K562 (cell line): ENCODE measurements at regions not wholly inside any gene's neighbourhood (a gene's known extent, or its start where the extent isn't known, plus 50 kb on each side); places are given as distances from the start of the nearest gene placed in this dataset.
A peak's percentile ranks its signal among the peaks of the same experiment; 100 is the strongest.

Experiments used
- ARID1B ChIP-seq: fragments of 450-650 bp; IDR thresholded peaks from 2 replicates; pipeline ENCODE4 v1.6.1; 2016; ENCODE audit warnings: antibody characterized with exemption, mild to moderate bottlenecking, inconsistent platforms
- ASH1L ChIP-seq: fragments of 450-650 bp; IDR thresholded peaks from 2 replicates; pipeline ENCODE4 v1.6.1; 2018; ENCODE audit warnings: borderline replicate concordance, mild to moderate bottlenecking, low read depth; ENCODE audit not compliant: partially characterized antibody
- DPF2 ChIP-seq: fragments of 450-650 bp; IDR thresholded peaks from 2 replicates; pipeline ENCODE4 v1.6.1; 2016
- FOXJ2 ChIP-seq: fragments of 200-800 bp; sonication (Bioruptor generic); IDR thresholded peaks from 2 replicates; pipeline ENCODE4 v1.6.1; 2016; ENCODE audit warnings: missing genetic modification characterization, missing compliant biosample characterization
- HDAC2 ChIP-seq: fragments of 450-650 bp; IDR thresholded peaks from 2 replicates; pipeline ENCODE4 v1.6.1; 2016; ENCODE audit warnings: mild to moderate bottlenecking
- HIVEP1 ChIP-seq: fragments of 250-450 bp; sonication (Bioruptor Pico); IDR thresholded peaks from 2 replicates; pipeline ENCODE4 v1.4.0; 2020; ENCODE audit warnings: mild to moderate bottlenecking
- KLF16 ChIP-seq: IDR thresholded peaks from 2 replicates; pipeline ENCODE4 v1.6.1; 2016; ENCODE audit warnings: antibody characterized with exemption
- MBD2 ChIP-seq: sonication (generic); IDR thresholded peaks from 2 replicates; pipeline ENCODE4 v1.6.1; 2016; ENCODE audit warnings: low read depth, borderline replicate concordance
- MCM3 ChIP-seq: fragments of 450-650 bp; IDR thresholded peaks from 2 replicates; pipeline ENCODE4 v1.6.1; 2016
- MTA2 ChIP-seq: fragments of 450-650 bp; IDR thresholded peaks from 2 replicates; pipeline ENCODE4 v1.6.1; 2016; ENCODE audit warnings: low read depth
- NCOA1 ChIP-seq: fragments of 450-650 bp; IDR thresholded peaks from 2 replicates; pipeline ENCODE4 v1.6.1; 2016; ENCODE audit warnings: low read depth
- NCOR1 ChIP-seq: fragments of 450-650 bp; IDR thresholded peaks from 2 replicates; pipeline ENCODE4 v1.6.1; 2016; ENCODE audit warnings: mild to moderate bottlenecking, moderate library complexity
- PHB2 ChIP-seq: fragments of 450-650 bp; IDR thresholded peaks from 2 replicates; pipeline ENCODE4 v1.6.1; 2017; ENCODE audit warnings: low read depth
- PTRF ChIP-seq: fragments of 450-650 bp; IDR thresholded peaks from 2 replicates; pipeline ENCODE4 v1.6.1; 2016; ENCODE audit warnings: mild to moderate bottlenecking, missing genetic modification characterization, missing compliant biosample characterization
- PYGO2 ChIP-seq: fragments of 450-650 bp; IDR thresholded peaks from 2 replicates; pipeline ENCODE4 v1.6.1; 2016; ENCODE audit warnings: mild to moderate bottlenecking, missing genetic modification characterization, moderate library complexity, missing compliant biosample characterization
- SMARCA4 ChIP-seq: fragments of 450-650 bp; IDR thresholded peaks from 2 replicates; pipeline ENCODE4 v1.6.1; 2016
- SMARCC2 ChIP-seq: fragments of 450-650 bp; IDR thresholded peaks from 2 replicates; pipeline ENCODE4 v1.6.1; 2017; ENCODE audit warnings: antibody characterized with exemption, moderate library complexity, mild to moderate bottlenecking, low read depth
- SOX6 ChIP-seq: fragments of 450-650 bp; IDR thresholded peaks from 2 replicates; pipeline ENCODE4 v1.6.1; 2014; ENCODE audit warnings: mild to moderate bottlenecking
- TCF3 ChIP-seq: sonication (generic); formaldehyde crosslinking; IDR thresholded peaks from 2 replicates; pipeline ENCODE4 v1.4.0; 2020; ENCODE audit warnings: mild to moderate bottlenecking, missing genetic modification reagents
- TEAD4 ChIP-seq, 2 experiments: sonication (generic) in 1 of 2; formaldehyde crosslinking in 1 of 2; IDR thresholded peaks; 2 replicates each; pipeline versions ENCODE4 v1.6.1 to v1.8.0; 2012 to 2022; ENCODE audit warnings: borderline replicate concordance in 1 of 2, inconsistent platforms in 1 of 2, low read length in 1 of 2, mild to moderate bottlenecking in 1 of 2, missing genetic modification reagents in 1 of 2
- TRIM24 ChIP-seq, 2 experiments: fragments of 450-650 bp; IDR thresholded peaks; 2 replicates each; pipeline ENCODE4 v1.6.1; 2016
- ZBED1 ChIP-seq: IDR thresholded peaks from 2 replicates; pipeline ENCODE4 v1.6.1; 2014
- ZNF274 ChIP-seq: IDR thresholded peaks from 2 replicates; pipeline ENCODE4 v1.6.1; 2011; ENCODE audit warnings: low read depth, mild to moderate bottlenecking, low read length, moderate library complexity, borderline replicate concordance
- TF ChIP-seq, protein P1 (sequence below), 2 experiments: fragments of 250-450 bp in 1 of 2; fragments of 450-650 bp in 1 of 2; sonication (Bioruptor Pico) in 1 of 2; IDR thresholded peaks; 2 replicates each; pipeline versions ENCODE4 v1.6.1 to v1.8.0; 2016 to 2021; ENCODE audit warnings: mild to moderate bottlenecking in 2 of 2, moderate library complexity in 2 of 2, missing compliant biosample characterization in 1 of 2, missing genetic modification characterization in 1 of 2
- TF ChIP-seq, protein P2 (sequence below), 3 experiments: IDR thresholded peaks in 2 of 3; conservative IDR thresholded peaks in 1 of 3; 2 replicates each; pipeline ENCODE4 v1.5.1; 2011 to 2012; ENCODE audit warnings: low read length in 3 of 3, mild to moderate bottlenecking in 3 of 3, control low read depth in 2 of 3, improper control_type of control experiment in 1 of 3, inconsistent platforms in 1 of 3, low read depth in 1 of 3, mixed read lengths in 1 of 3, moderate library complexity in 1 of 3; ENCODE audit not compliant: insufficient read depth in 2 of 3
- TF ChIP-seq, protein P3 (sequence below): fragments of 200-800 bp; sonication (Bioruptor generic); IDR thresholded peaks from 2 replicates; pipeline ENCODE4 v1.6.1; 2017; ENCODE audit warnings: missing genetic modification characterization, missing compliant biosample characterization

DNA sequence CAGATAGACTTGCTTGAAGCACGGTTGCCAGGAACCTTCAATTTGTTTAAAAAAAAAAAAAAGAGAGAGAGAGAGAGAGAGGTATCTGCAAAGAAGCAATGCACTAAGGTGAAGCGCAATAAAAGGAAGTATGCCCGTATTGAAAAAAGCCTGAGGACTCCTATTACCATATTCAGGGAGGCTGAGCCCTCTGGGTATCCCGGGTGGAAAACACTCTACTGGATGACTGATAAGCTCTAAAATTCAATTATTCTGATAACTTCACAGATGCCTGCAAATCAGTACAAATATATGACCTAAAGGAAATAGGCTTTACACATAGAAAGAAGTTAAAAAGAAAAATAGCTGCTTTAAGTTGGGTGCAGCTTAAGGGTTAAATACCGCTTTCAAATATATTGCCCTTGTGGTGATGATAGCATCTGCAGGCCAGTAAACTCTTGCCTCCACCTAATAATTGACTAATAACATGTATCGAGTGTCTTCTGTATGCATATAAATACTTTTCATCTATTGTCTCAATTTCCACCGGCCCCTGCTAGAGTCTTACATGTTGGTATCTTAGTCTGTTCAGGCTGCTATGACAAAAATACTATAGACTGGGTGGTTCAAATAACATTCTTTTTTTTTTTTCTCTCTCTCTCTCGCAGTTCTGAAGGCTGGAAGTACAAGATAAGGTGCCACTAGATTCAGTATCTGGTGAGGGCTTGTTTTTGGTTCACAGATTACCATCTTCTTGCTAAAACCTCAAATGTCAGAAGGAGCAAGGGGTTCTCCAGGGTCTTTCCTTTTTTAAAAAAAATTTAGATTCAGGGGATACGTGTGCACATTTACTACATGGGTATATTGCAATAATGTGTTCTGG is 187.4 kb upstream of the JARID2 start (continued):
- TF ChIP-seq TEAD4 (IDR thresholded peaks at IDR 0.05; ENCODE audit: low read length): peak; percentile 83
- TF ChIP-seq TEAD4 (CRISPR knock-in tag; IDR thresholded peaks at IDR 0.05; ENCODE audit: borderline replicate concordance): no peak
- peak; percentile 94 for TF ChIP-seq ARID1B
- peak; percentile 70 for TF ChIP-seq FOXJ2 (tag)
- TF ChIP-seq MTA2: peak; percentile 85
- TF ChIP-seq PYGO2: peak; percentile 59; the same call in 1 of the 2 replicates
- no peak for TF ChIP-seq MCM3
- no peak; the same call in 1 of the 2 replicates for TF ChIP-seq ZNF274
- peak; percentile 52; the same call in 1 of the 2 replicates for TF ChIP-seq KLF16
- TF ChIP-seq PHB2: no peak
- TF ChIP-seq, protein P1, sequence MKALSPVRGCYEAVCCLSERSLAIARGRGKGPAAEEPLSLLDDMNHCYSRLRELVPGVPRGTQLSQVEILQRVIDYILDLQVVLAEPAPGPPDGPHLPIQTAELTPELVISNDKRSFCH (CRISPR knock-in tag; IDR thresholded peaks at IDR 0.05): no peak
- TF ChIP-seq, protein P1 (tag; IDR thresholded peaks at IDR 0.05): peak; percentile 70; the same call in 1 of the 2 replicates
- TF ChIP-seq HIVEP1: no peak
- TF ChIP-seq ASH1L: peak; percentile 14
- peak; percentile 87 for TF ChIP-seq SMARCC2
- TF ChIP-seq SOX6: peak; percentile 76
- TF ChIP-seq, protein P2, sequence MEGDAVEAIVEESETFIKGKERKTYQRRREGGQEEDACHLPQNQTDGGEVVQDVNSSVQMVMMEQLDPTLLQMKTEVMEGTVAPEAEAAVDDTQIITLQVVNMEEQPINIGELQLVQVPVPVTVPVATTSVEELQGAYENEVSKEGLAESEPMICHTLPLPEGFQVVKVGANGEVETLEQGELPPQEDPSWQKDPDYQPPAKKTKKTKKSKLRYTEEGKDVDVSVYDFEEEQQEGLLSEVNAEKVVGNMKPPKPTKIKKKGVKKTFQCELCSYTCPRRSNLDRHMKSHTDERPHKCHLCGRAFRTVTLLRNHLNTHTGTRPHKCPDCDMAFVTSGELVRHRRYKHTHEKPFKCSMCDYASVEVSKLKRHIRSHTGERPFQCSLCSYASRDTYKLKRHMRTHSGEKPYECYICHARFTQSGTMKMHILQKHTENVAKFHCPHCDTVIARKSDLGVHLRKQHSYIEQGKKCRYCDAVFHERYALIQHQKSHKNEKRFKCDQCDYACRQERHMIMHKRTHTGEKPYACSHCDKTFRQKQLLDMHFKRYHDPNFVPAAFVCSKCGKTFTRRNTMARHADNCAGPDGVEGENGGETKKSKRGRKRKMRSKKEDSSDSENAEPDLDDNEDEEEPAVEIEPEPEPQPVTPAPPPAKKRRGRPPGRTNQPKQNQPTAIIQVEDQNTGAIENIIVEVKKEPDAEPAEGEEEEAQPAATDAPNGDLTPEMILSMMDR (IDR thresholded peaks at IDR 0.05 in 2 of 3, conservative IDR thresholded peaks at IDR 0.05 in 1 of 3; ENCODE audit: insufficient read depth in 2 of 3, low read depth in 1 of 3, low read length in 3 of 3): 0 out of 6 replicates have a peak, but pooled peaks of 1 of the 3 experiments have one; percentile 29
- TF ChIP-seq, protein P3, sequence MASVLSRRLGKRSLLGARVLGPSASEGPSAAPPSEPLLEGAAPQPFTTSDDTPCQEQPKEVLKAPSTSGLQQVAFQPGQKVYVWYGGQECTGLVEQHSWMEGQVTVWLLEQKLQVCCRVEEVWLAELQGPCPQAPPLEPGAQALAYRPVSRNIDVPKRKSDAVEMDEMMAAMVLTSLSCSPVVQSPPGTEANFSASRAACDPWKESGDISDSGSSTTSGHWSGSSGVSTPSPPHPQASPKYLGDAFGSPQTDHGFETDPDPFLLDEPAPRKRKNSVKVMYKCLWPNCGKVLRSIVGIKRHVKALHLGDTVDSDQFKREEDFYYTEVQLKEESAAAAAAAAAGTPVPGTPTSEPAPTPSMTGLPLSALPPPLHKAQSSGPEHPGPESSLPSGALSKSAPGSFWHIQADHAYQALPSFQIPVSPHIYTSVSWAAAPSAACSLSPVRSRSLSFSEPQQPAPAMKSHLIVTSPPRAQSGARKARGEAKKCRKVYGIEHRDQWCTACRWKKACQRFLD (CRISPR knock-in tag): peak; percentile 13; the same call in 1 of the 2 replicates
- peak; percentile 35; the same call in 1 of the 2 replicates for TF ChIP-seq MBD2
- peak; percentile 70 for TF ChIP-seq TCF3
- TF ChIP-seq ZBED1: no peak
- TF ChIP-seq TRIM24 (IDR thresholded peaks at IDR 0.05): 0 out of 4 replicates have a peak, but pooled peaks of 1 of the 2 experiments have one; percentile 26
- peak; percentile 72 for TF ChIP-seq NCOR1
- TF ChIP-seq DPF2: peak; percentile 93
- TF ChIP-seq HDAC2: peak; percentile 57; the same call in 1 of the 2 replicates
- peak; percentile 41; the same call in 1 of the 2 replicates for TF ChIP-seq NCOA1
- peak; percentile 92 for TF ChIP-seq SMARCA4
- peak; percentile 11; the same call in 1 of the 2 replicates for TF ChIP-seq PTRF (tag)
